Activated naive CD4-positive, alpha-beta T cell treated with anti-CD3 and anti-CD28 coated beads, Interleukin-2, amount 10 ng/mL, durations not matched to agents 7 days and 5 days (primary cell): ENCODE measurements at regions not wholly inside any gene's neighbourhood (a gene's known extent, or its start where the extent isn't known, plus 50 kb on each side); places are given as distances from the start of the nearest gene placed in this dataset.
"Not testable (repeated sequence)": the region's sequence is repeated elsewhere in the genome, so short reads cannot be mapped to it uniquely, and the experiment has no call there.

Experiments used
- CTCF ChIA-PET: fragments of 350-600 bp; sonication (Branson Sonifier 250); formaldehyde crosslinking; loops from one replicate; lab custom pipeline; 2021; ENCODE audit warnings: antibody characterized with exemption; lab: Charles Lee
- DNase-seq: peaks from one replicate; pipeline ENCODE4 v3.0.0-alpha.2; 2020
- H3K27ac Mint-ChIP-seq: one replicate; pipeline ENCODE4 v1.8.0; 2021; ENCODE audit warnings: mild to moderate bottlenecking, moderate library complexity, mixed read lengths
- H3K27me3 Mint-ChIP-seq: one replicate; pipeline ENCODE4 v1.8.0; 2021; ENCODE audit warnings: mild to moderate bottlenecking, mixed read lengths
- H3K36me3 Mint-ChIP-seq: one replicate; pipeline ENCODE4 v1.8.0; 2021; ENCODE audit warnings: mixed read lengths
- H3K4me1 Mint-ChIP-seq: one replicate; pipeline ENCODE4 v1.8.0; 2021; ENCODE audit warnings: mixed read lengths
- H3K4me3 Mint-ChIP-seq: one replicate; pipeline ENCODE4 v1.8.0; 2021; ENCODE audit warnings: mild to moderate bottlenecking, moderate library complexity, mixed read lengths
- H3K9me3 Mint-ChIP-seq: one replicate; pipeline ENCODE4 v1.8.0; 2021; ENCODE audit warnings: mixed read lengths

GRCh38 chr5:83001796-83002381, 75.3 kb downstream of the TMEM167A start:
- H3K27me3 Mint-ChIP-seq, result no peaks in the 10 kb centered on the region
- CTCF ChIA-PET, result no interaction called here
- no peaks in the 10 kb centered on the region for H3K36me3 Mint-ChIP-seq
- no peak overlapping the region for H3K27ac Mint-ChIP-seq
- H3K9me3 Mint-ChIP-seq, result no peaks in the 10 kb centered on the region
- H3K4me1 Mint-ChIP-seq, result no peaks in the 10 kb centered on the region
- DNase-seq, result no peak
- no peak overlapping the region for H3K4me3 Mint-ChIP-seq

- no peak for DNase-seq
- Mint-ChIP-seq H3K27ac (no peak overlapping the region), H3K4me3 (no peak overlapping the region), H3K4me1 (no peaks in the 10 kb centered on the region), H3K9me3 (no peaks in the 10 kb centered on the region), H3K27me3 (no peaks in the 10 kb centered on the region), H3K36me3 (no peaks in the 10 kb centered on the region)
- CTCF ChIA-PET, result no interaction called here
Measured at GRCh38 chr5:83000922-83001321, 76.3 kb downstream of the TMEM167A start.

- Mint-ChIP-seq H3K4me1 (no peaks in the 10 kb centered on the region), H3K36me3 (no peaks in the 10 kb centered on the region), H3K27me3 (no peaks in the 10 kb centered on the region), H3K27ac (no peak overlapping the region), H3K9me3 (no peaks in the 10 kb centered on the region), H3K4me3 (no peak overlapping the region)
- DNase-seq, result no peak
- CTCF ChIA-PET, result no interaction called here
Measured at GRCh38 chr5:83000428-83000827, 76.8 kb downstream of the TMEM167A start.

GRCh38 chr5:82993416-82993815, 83.8 kb downstream of the TMEM167A start:
- Mint-ChIP-seq H3K9me3 (no peaks in the 10 kb centered on the region), H3K27me3 (peaks cover 4% of the 10 kb centered on the region), H3K36me3 (no peaks in the 10 kb centered on the region), H3K4me1 (no peaks in the 10 kb centered on the region), H3K4me3 (no peak overlapping the region), H3K27ac (no peak overlapping the region)
- no peak for DNase-seq
- CTCF ChIA-PET, result no interaction called here

- CTCF ChIA-PET, result no interaction called here
- Mint-ChIP-seq H3K27me3 (peaks cover 7% of the 10 kb centered on the region), H3K27ac (no peak overlapping the region), H3K36me3 (no peaks in the 10 kb centered on the region), H3K9me3 (no peaks in the 10 kb centered on the region), H3K4me1 (no peaks in the 10 kb centered on the region), H3K4me3 (no peak overlapping the region)
- DNase-seq, result no peak
Measured at GRCh38 chr5:82992646-82993045, 84.5 kb downstream of the TMEM167A start.

GRCh38 chr5:82991678-82992323, 85.4 kb downstream of the TMEM167A start:
- peaks cover 7% of the 10 kb centered on the region for H3K27me3 Mint-ChIP-seq
- H3K36me3 Mint-ChIP-seq, result no peaks in the 10 kb centered on the region

GRCh38 chr5:82991059-82991458, 86.1 kb downstream of the TMEM167A start:
- Mint-ChIP-seq H3K4me1 (no peaks in the 10 kb centered on the region), H3K4me3 (no peak overlapping the region), H3K27me3 (peaks cover 7% of the 10 kb centered on the region), H3K27ac (no peak overlapping the region), H3K9me3 (no peaks in the 10 kb centered on the region), H3K36me3 (no peaks in the 10 kb centered on the region)
- CTCF ChIA-PET, result no interaction called here
- no peak for DNase-seq

More at GRCh38 chr5:82991678-82992323, 85.4 kb downstream of the TMEM167A start:
- no peaks in the 10 kb centered on the region for H3K4me1 Mint-ChIP-seq
- no peak overlapping the region for H3K27ac Mint-ChIP-seq
- CTCF ChIA-PET, result no interaction called here
- H3K4me3 Mint-ChIP-seq, result no peak overlapping the region
- no peak for DNase-seq
- H3K9me3 Mint-ChIP-seq, result no peaks in the 10 kb centered on the region

- Mint-ChIP-seq H3K9me3 (no peaks in the 10 kb centered on the region), H3K4me1 (no peaks in the 10 kb centered on the region), H3K27ac (no peak overlapping the region), H3K27me3 (peaks cover 7% of the 10 kb centered on the region), H3K4me3 (no peak overlapping the region), H3K36me3 (no peaks in the 10 kb centered on the region)
- CTCF ChIA-PET, result no interaction called here
- DNase-seq, result no peak
Measured at GRCh38 chr5:82987188-82987587, 90.0 kb downstream of the TMEM167A start.

GRCh38 chr5:82986404-82986803, 90.8 kb downstream of the TMEM167A start:
- H3K9me3 Mint-ChIP-seq, result no peaks in the 10 kb centered on the region
- CTCF ChIA-PET, result no interaction called here
- H3K27me3 Mint-ChIP-seq, result peaks cover 7% of the 10 kb centered on the region
- H3K4me1 Mint-ChIP-seq, result no peaks in the 10 kb centered on the region
- H3K27ac Mint-ChIP-seq, result no peak overlapping the region
- DNase-seq, result no peak
- no peaks in the 10 kb centered on the region for H3K36me3 Mint-ChIP-seq
- H3K4me3 Mint-ChIP-seq, result no peak overlapping the region

- Mint-ChIP-seq H3K27me3 (peaks cover 3% of the 10 kb centered on the region), H3K36me3 (no peaks in the 10 kb centered on the region), H3K9me3 (no peaks in the 10 kb centered on the region), H3K27ac (no peak overlapping the region), H3K4me1 (no peaks in the 10 kb centered on the region), H3K4me3 (no peak overlapping the region)
- DNase-seq, result no peak
- CTCF ChIA-PET, result interaction anchor here (0.6 to 0.7 kb wide), 2 partner anchors 378 to 422 kb away, joined by 3 read pairs; no protein-coding TSS in a partner anchor
Measured at GRCh38 chr5:82985763-82986162, 91.4 kb downstream of the TMEM167A start.

GRCh38 chr5:82984786-82985735, 92.1 kb downstream of the TMEM167A start:
- Mint-ChIP-seq H3K36me3 (no peaks in the 10 kb centered on the region), H3K4me3 (no peak overlapping the region), H3K4me1 (no peaks in the 10 kb centered on the region), H3K27ac (no peak overlapping the region), H3K27me3 (peaks cover 3% of the 10 kb centered on the region), H3K9me3 (no peaks in the 10 kb centered on the region)
- no peak for DNase-seq
- CTCF ChIA-PET, result interaction anchor here (0.6 to 0.7 kb wide), 2 partner anchors 377 to 423 kb away, joined by 3 read pairs; no protein-coding TSS in a partner anchor

GRCh38 chr5:82982846-82983245, 94.3 kb downstream of the TMEM167A start:
- Mint-ChIP-seq H3K27me3 (no peaks in the 10 kb centered on the region), H3K27ac (no peak overlapping the region), H3K36me3 (no peaks in the 10 kb centered on the region), H3K9me3 (peaks cover 3% of the 10 kb centered on the region), H3K4me1 (no peaks in the 10 kb centered on the region), H3K4me3 (no peak overlapping the region)
- no peak for DNase-seq
- CTCF ChIA-PET, result no interaction called here

GRCh38 chr5:82976887-82977286, 100.3 kb downstream of the TMEM167A start:
- H3K4me1 Mint-ChIP-seq, H3K27ac Mint-ChIP-seq, H3K36me3 Mint-ChIP-seq, H3K4me3 Mint-ChIP-seq, DNase-seq, CTCF ChIA-PET, H3K27me3 Mint-ChIP-seq: not testable (repeated sequence)
- H3K9me3 Mint-ChIP-seq, result peaks cover 24% of the 10 kb centered on the region

- no peak for DNase-seq
- no peak overlapping the region for H3K4me3 Mint-ChIP-seq
- peaks cover 33% of the 10 kb centered on the region for H3K9me3 Mint-ChIP-seq
- CTCF ChIA-PET, result no interaction called here
- H3K27me3 Mint-ChIP-seq, result no peaks in the 10 kb centered on the region
- H3K4me1 Mint-ChIP-seq, result no peaks in the 10 kb centered on the region
- no peaks in the 10 kb centered on the region for H3K36me3 Mint-ChIP-seq
- H3K27ac Mint-ChIP-seq, result no peak overlapping the region
Measured at GRCh38 chr5:82975812-82976211, 101.4 kb downstream of the TMEM167A start.
